ENCODE measurements at regions not wholly inside any gene's neighbourhood (a gene's known extent, or its start where the extent isn't known, plus 50 kb on each side); places are given as distances from the start of the nearest gene placed in this dataset.
"Not testable (repeated sequence)": the region's sequence is repeated elsewhere in the genome, so short reads cannot be mapped to it uniquely, and the experiment has no call there.

- not testable (repeated sequence) for TF ChIP-seq CTCF (conservative IDR thresholded peaks at IDR 0.05; ENCODE audit: low read depth, low read length); EZH2 (IDR thresholded peaks at IDR 0.05; ENCODE audit: borderline replicate concordance, low read depth, low read length, poor library complexity, severe bottlenecking)
These were observed 471.3 kb upstream of the SALL3 start for GRCh38 chr18:78508228-78508824.
